ENCODE measurements at regions not wholly inside any gene's neighbourhood (a gene's known extent, or its start where the extent isn't known, plus 50 kb on each side); places are given as distances from the start of the nearest gene placed in this dataset.

DNA sequence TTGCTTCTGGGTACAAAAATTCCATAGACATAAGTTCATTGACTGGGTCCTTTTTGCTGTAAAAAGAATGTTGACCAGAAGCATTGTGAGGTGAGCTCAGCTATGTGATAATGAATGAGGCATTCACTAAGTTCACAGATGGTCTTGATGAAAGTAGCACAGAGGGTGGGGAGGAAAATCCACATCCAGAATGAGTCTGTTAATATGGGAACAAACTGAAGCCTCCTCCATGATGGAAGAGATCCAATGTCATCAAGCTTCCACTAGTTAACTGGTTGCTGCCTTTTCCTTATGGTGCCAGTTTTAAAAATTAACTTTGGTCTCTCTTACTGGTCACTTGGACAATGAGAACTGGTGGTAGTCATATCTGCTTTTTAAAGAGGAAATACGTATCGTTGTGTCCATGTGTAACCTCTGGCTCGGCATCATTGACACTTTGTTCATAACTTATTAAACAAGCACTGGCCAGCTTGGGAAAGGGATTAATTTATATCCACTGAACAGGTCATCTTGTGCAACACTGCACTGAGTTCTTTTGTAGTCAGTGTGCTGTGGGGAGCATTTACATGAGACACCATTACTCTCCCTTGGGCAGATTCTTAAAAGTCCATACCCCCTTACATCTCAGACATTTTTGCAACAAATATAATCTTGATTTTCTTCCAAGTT is 88.6 kb downstream of the ADAMTS1 start:
- TF ChIP-seq EP300 (IDR thresholded peaks at IDR 0.05), result no peak
- TF ChIP-seq, protein P1, sequence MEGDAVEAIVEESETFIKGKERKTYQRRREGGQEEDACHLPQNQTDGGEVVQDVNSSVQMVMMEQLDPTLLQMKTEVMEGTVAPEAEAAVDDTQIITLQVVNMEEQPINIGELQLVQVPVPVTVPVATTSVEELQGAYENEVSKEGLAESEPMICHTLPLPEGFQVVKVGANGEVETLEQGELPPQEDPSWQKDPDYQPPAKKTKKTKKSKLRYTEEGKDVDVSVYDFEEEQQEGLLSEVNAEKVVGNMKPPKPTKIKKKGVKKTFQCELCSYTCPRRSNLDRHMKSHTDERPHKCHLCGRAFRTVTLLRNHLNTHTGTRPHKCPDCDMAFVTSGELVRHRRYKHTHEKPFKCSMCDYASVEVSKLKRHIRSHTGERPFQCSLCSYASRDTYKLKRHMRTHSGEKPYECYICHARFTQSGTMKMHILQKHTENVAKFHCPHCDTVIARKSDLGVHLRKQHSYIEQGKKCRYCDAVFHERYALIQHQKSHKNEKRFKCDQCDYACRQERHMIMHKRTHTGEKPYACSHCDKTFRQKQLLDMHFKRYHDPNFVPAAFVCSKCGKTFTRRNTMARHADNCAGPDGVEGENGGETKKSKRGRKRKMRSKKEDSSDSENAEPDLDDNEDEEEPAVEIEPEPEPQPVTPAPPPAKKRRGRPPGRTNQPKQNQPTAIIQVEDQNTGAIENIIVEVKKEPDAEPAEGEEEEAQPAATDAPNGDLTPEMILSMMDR (IDR thresholded peaks at IDR 0.05), result no peak
